Neural crest cell (in vitro differentiated cells): ENCODE measurements at regions not wholly inside any gene's neighbourhood (a gene's known extent, or its start where the extent isn't known, plus 50 kb on each side); places are given as distances from the start of the nearest gene placed in this dataset.

Source experiments
- DNase-seq: peaks from one replicate; pipeline ENCODE4 v3.0.0; 2021; ENCODE audit warnings: low read depth, mixed read lengths, low spot score
- H3K27ac Mint-ChIP-seq: one replicate; pipeline ENCODE4 v1.8.0; 2021; ENCODE audit warnings: mild to moderate bottlenecking, mixed read lengths; ENCODE audit not compliant: unreplicated experiment
- H3K27me3 Mint-ChIP-seq: 2 replicates; pipeline ENCODE4 v1.8.0; 2021; ENCODE audit warnings: low read depth, mild to moderate bottlenecking, mixed read lengths
- H3K36me3 Mint-ChIP-seq: 2 replicates; pipeline ENCODE4 v1.8.0; 2021; ENCODE audit warnings: low read depth, mild to moderate bottlenecking, mixed read lengths
- H3K4me1 Mint-ChIP-seq: 2 replicates; pipeline ENCODE4 v1.8.0; 2021; ENCODE audit warnings: mixed read lengths
- H3K4me3 Mint-ChIP-seq: one replicate; pipeline ENCODE4 v1.8.0; 2021; ENCODE audit warnings: mild to moderate bottlenecking, mixed read lengths
- H3K9me3 Mint-ChIP-seq: 2 replicates; pipeline ENCODE4 v1.8.0; 2021; ENCODE audit warnings: mixed read lengths
- CTCF ChIP-seq: fragments of 200-600 bp; sonication (generic); conservative IDR thresholded peaks from 2 replicates; pipeline ENCODE4 v1.5.0; 2021; ENCODE audit warnings: antibody characterized with exemption, mild to moderate bottlenecking

DNA sequence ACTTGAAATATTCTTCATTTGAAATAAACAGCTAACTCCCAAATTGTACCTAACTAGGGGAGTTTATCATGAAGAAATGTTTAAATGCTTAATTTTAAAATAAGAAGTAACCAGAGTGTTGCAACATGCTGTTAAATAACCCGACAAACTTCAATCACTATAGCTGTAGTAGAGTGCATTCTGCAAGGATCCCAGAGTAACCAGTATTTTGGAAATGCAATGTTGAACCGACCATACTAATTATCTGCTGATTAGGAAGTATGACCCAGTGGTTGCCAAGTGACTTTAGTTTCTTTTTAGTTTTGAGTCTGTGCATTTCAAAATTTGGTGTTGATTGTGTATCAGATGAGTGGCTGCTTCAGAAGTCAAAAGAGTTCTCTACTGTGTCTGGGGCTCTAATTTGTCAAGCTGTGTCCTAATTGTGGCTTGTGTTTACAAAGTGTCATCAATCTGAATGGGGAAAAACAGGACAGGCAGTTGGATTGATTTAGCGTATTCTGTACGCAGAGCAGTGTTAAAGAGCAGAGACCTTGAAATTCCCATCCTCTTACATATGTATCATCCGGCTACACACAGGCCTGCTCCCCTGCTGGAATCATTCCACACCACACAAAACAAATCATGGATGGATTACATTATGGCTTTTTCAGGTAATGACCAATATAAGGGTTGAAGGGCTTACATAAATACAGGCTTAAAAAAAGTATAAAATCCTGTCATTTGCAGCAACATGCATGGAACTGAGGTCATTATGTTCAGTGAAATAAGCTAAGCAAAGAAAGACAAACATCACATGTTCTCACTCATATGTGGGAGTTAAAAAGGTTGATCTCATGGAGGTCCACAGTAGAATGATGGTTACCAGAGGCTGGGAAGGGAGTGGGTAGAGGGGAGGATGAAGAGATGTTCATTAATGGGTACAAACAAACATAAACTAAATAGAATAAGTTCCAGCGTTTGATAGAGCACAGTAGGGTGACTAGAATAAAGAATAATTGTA lies 351.5 kb downstream of the KLF12 start:
- H3K27me3 Mint-ChIP-seq: no peaks in the 10 kb centered on the region
- no peak for TF ChIP-seq CTCF
- H3K36me3 Mint-ChIP-seq: peaks cover 11% of the 10 kb centered on the region
- H3K4me1 Mint-ChIP-seq: peaks cover 8% of the 10 kb centered on the region
- no peak overlapping the region for H3K4me3 Mint-ChIP-seq
- no peaks in the 10 kb centered on the region for H3K9me3 Mint-ChIP-seq
- DNase-seq: no peak
- H3K27ac Mint-ChIP-seq: no peak overlapping the region

DNA sequence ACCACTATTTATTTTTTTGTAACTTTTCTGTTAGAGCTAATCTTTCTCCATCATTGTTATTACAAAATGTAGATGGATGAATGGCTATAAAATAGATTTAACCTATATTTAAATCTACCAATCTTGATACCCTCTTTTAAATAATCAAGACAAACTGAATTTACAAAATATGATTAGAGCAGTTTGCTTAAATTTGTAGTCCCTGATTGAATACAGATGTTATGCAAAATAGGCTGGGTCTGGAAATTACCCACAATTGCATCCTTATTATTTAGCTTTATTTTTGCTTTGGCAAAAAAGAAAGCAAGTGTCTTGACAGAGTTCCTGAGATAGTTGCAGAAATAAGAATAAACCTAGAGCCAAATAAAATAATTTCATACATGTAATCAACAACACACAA lies 352.8 kb downstream of the KLF12 start:
- no peak for TF ChIP-seq CTCF
- no peak overlapping the region for H3K27ac Mint-ChIP-seq
- H3K27me3 Mint-ChIP-seq: no peaks in the 10 kb centered on the region
- no peaks in the 10 kb centered on the region for H3K9me3 Mint-ChIP-seq
- DNase-seq: no peak
- H3K36me3 Mint-ChIP-seq: peaks cover 12% of the 10 kb centered on the region
- no peak overlapping the region for H3K4me3 Mint-ChIP-seq
- H3K4me1 Mint-ChIP-seq: peaks cover 8% of the 10 kb centered on the region

DNA sequence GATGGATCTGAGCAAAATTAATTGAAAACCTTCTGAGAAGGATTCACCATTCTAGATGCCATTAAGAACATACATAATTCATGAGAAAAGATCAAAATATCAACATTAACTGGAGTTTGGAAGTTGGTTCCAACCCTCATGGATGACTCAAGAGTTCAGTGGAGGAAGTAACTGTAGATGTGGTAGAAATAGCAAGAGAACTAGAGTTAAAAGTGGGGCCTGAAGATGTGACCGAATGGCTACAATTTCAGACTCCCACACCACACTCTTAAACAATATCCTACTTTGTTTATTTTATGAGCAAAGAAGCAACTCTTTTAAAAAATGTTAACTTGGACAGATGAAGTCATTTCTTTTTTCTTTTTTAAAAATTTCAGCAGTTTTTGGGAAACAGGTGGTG lies 354.3 kb downstream of the KLF12 start:
- peaks cover 10% of the 10 kb centered on the region for H3K36me3 Mint-ChIP-seq
- no peak for TF ChIP-seq CTCF
- no peaks in the 10 kb centered on the region for H3K27me3 Mint-ChIP-seq
- H3K27ac Mint-ChIP-seq: no peak overlapping the region
- H3K9me3 Mint-ChIP-seq: no peaks in the 10 kb centered on the region
- peaks cover 8% of the 10 kb centered on the region for H3K4me1 Mint-ChIP-seq
- no peak for DNase-seq
- no peak overlapping the region for H3K4me3 Mint-ChIP-seq

DNA sequence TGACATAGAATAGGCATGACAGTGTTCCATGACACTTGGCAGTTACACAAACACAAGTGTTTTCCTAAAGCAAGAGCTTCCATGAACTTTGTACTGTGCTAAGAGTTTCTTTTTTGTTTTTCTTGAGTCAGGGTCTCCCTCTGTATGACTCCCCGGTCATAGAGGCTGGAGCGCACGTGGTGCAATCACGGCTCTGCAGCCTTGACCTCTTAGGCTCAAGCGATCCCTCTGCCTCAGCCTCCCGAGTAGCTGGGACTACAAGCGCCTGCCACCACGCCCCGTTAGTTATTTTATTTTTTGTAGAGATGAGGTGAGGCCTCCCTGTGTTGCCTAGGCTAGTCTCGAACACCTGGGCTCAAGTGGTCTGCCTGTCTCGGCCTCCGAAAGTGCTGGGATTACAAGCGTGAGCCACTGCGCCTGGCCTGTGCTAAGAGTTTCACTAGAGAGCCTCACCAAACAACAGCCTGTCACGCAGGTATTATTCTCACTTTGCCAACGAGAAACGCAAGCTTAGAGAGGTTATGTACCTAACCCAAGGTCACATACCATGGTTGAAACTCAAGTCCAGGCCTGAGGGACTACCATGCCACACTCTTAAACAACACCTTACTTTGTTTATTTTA lies 355.9 kb downstream of the KLF12 start:
- no peak for DNase-seq
- Mint-ChIP-seq H3K9me3 (no peaks in the 10 kb centered on the region), H3K27me3 (no peaks in the 10 kb centered on the region), H3K27ac (peak overlapping the region; percentile 43), H3K4me3 (no peak overlapping the region), H3K36me3 (peaks cover 15% of the 10 kb centered on the region), H3K4me1 (peaks cover 8% of the 10 kb centered on the region)
- TF ChIP-seq CTCF: no peak

DNA sequence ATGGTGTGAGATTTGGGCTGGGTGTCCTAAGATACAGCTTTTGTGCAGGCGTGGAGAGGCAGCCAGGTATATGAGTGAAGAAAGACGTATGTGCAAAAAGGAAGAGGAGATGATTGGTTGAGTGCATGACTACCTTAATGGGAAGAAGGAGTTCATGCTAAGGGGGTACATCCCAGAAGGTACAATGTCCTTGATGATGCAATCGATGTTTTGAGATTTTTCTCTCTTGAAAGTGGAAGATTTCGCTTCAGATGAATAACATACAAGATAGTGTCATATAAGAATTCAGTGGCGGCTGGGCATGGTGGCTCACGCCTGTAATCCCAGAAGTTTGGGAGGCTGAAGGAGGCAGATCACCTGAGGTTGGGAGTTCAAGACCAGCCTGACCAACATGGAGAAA lies 357.1 kb downstream of the KLF12 start:
- Mint-ChIP-seq H3K4me3 (no peak overlapping the region), H3K36me3 (peaks cover 23% of the 10 kb centered on the region), H3K27me3 (no peaks in the 10 kb centered on the region), H3K27ac (no peak overlapping the region), H3K9me3 (peaks cover 3% of the 10 kb centered on the region), H3K4me1 (no peaks in the 10 kb centered on the region)
- DNase-seq: no peak
- TF ChIP-seq CTCF: no peak
